Loucy (cell line): ENCODE measurements at regions not wholly inside any gene's neighbourhood (a gene's known extent, or its start where the extent isn't known, plus 50 kb on each side); places are given as distances from the start of the nearest gene placed in this dataset.

Experiments used
- H2AFZ ChIP-seq: fragments of 200-600 bp; sonication (generic); 2 replicates; pipeline ENCODE4 v1.6.0; 2016; ENCODE audit warnings: antibody characterized with exemption, mild to moderate bottlenecking, low read length, moderate library complexity
- H3F3A ChIP-seq: fragments of 200-600 bp; 2 replicates; pipeline ENCODE4 v1.6.0; 2016; ENCODE audit warnings: antibody characterized with exemption, low read depth, mild to moderate bottlenecking
- H3K27me3 ChIP-seq: fragments of 200-600 bp; sonication (generic); 2 replicates; pipeline ENCODE4 v1.6.1; 2014; ENCODE audit warnings: low read length, mild to moderate bottlenecking; ENCODE audit not compliant: insufficient read depth, poor library complexity, severe bottlenecking
- H3K36me3 ChIP-seq: fragments of 200-600 bp; sonication (generic); 2 replicates; pipeline ENCODE4 v1.6.1; 2016; ENCODE audit warnings: low read length; ENCODE audit not compliant: insufficient read depth
- H3K4me1 ChIP-seq: fragments of 200-600 bp; sonication (generic); 2 replicates; pipeline ENCODE4 v1.5.1; 2014; ENCODE audit warnings: low read length, mild to moderate bottlenecking; ENCODE audit not compliant: insufficient read depth, poor library complexity, severe bottlenecking
- H3K4me2 ChIP-seq: fragments of 200-600 bp; sonication (generic); 2 replicates; pipeline ENCODE4 v1.6.0; 2014; ENCODE audit warnings: antibody characterized with exemption, low read length, low read depth, mild to moderate bottlenecking; ENCODE audit not compliant: poor library complexity, severe bottlenecking
- H3K4me3 ChIP-seq: fragments of 200-600 bp; sonication (generic); 2 replicates; pipeline ENCODE4 v1.5.1; 2014; ENCODE audit warnings: low read length, mild to moderate bottlenecking, mixed read lengths; ENCODE audit not compliant: poor library complexity, severe bottlenecking
- H3K79me2 ChIP-seq: fragments of 200-600 bp; sonication (generic); 2 replicates; pipeline ENCODE4 v1.6.1; 2014; ENCODE audit warnings: low read length; ENCODE audit not compliant: insufficient read depth
- H3K9ac ChIP-seq: fragments of 200-600 bp; sonication (generic); 2 replicates; pipeline ENCODE4 v1.6.0; 2014; ENCODE audit warnings: mild to moderate bottlenecking, low read depth, low read length, moderate library complexity; ENCODE audit not compliant: poor library complexity, severe bottlenecking
- H3K9me2 ChIP-seq: fragments of 200-600 bp; sonication (generic); replicated peaks from 2 replicates; pipeline ENCODE4 v1.6.1; 2016; ENCODE audit warnings: low read depth, low read length, mixed read lengths
- H3K9me3 ChIP-seq: fragments of 200-600 bp; sonication (generic); 2 replicates; pipeline ENCODE4 v1.6.1; 2014; ENCODE audit warnings: mild to moderate bottlenecking, antibody characterized with exemption, low read length, low read depth; ENCODE audit not compliant: insufficient read depth
- H4K20me1 ChIP-seq: fragments of 200-600 bp; sonication (generic); 2 replicates; pipeline ENCODE4 v1.6.0; 2014; ENCODE audit warnings: antibody characterized with exemption, low read length, mild to moderate bottlenecking; ENCODE audit not compliant: insufficient read depth, poor library complexity, severe bottlenecking
- CTCF ChIP-seq: fragments of 200-600 bp; sonication (generic); conservative IDR thresholded peaks from 2 replicates; pipeline ENCODE4 v1.5.1; 2014; ENCODE audit warnings: mild to moderate bottlenecking, antibody characterized with exemption, low read length
- EZH2phosphoT487 ChIP-seq: fragments of 200-600 bp; IDR thresholded peaks from 2 replicates; pipeline ENCODE4 v1.6.1; 2018; ENCODE audit warnings: antibody characterized with exemption, mild to moderate bottlenecking, moderate library complexity, borderline replicate concordance

DNA sequence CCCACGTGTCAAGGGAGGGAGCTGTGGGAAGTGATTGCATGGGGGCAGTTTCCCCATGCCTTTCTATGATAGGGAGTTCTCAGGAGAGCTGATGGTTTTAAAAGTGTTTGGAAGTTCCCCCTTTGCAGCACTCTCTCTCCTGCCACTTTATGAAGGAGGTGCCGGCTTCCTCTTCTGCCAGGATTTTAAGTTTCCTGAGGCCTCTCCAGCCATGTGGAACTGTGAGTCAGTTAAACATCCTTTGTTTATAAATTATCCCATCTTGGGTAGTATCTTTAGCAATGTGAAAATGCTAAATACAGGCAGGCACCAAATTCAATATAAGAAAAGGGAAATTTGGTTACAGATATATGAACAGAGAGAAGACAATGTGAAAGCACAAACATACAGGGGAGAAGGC lies 96.4 kb upstream of the EPHA7 start:
- Histone ChIP-seq H2AFZ (no peak overlapping the region), H3K9me2 (no peaks in the 10 kb centered on the region), H3K4me3 (no peak overlapping the region), H3K79me2 (no peaks in the 10 kb centered on the region), H4K20me1 (no peaks in the 10 kb centered on the region), H3F3A (no peaks in the 10 kb centered on the region), H3K9ac (no peak overlapping the region), H3K27me3 (no peaks in the 10 kb centered on the region), H3K36me3 (no peaks in the 10 kb centered on the region), H3K4me2 (no peak overlapping the region), H3K9me3 (no peaks in the 10 kb centered on the region), H3K4me1 (no peaks in the 10 kb centered on the region)
- TF ChIP-seq EZH2phosphoT487: no peak
- no peak for TF ChIP-seq CTCF

DNA sequence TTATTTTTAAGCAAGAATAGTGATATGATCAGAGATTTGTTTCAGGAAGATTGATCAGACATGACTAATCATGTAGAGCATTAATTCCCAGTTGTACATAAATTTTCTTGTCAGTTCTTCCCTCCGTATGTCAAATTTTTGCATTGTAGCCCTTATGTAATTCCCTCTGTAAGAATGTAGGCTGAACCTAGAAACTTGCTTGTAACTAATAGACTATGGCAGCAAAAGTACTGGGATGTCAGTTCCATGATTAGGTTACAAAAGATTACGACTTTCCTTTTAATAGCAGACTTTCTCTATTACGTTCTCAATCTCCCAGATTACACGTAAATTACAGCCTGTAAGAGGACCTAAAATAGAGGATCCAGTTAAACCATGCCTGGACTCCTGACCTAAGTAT lies 79.4 kb upstream of the EPHA7 start:
- Histone ChIP-seq H3K9me3 (peaks cover 6% of the 10 kb centered on the region; the same call in 1 of the 2 replicates), H3K27me3 (no peaks in the 10 kb centered on the region), H3K4me1 (peaks cover 42% of the 10 kb centered on the region), H4K20me1 (no peaks in the 10 kb centered on the region), H3K79me2 (no peaks in the 10 kb centered on the region), H3K4me2 (no peak overlapping the region), H2AFZ (no peak overlapping the region), H3K9me2 (no peaks in the 10 kb centered on the region), H3K4me3 (no peak overlapping the region), H3F3A (0 out of 2 replicates have a peak, but pooled peaks cover 4% of the 10 kb centered on the region), H3K9ac (no peak overlapping the region), H3K36me3 (no peaks in the 10 kb centered on the region)
- TF ChIP-seq CTCF (no peak), EZH2phosphoT487 (no peak)

- Histone ChIP-seq H3K9me3 (no peaks in the 10 kb centered on the region), H3F3A (0 out of 2 replicates have a peak, but pooled peaks cover 4% of the 10 kb centered on the region), H3K36me3 (no peaks in the 10 kb centered on the region), H3K79me2 (no peaks in the 10 kb centered on the region), H3K4me2 (peak overlapping the region; percentile 65), H3K9ac (no peak overlapping the region), H3K4me1 (peaks cover 51% of the 10 kb centered on the region), H2AFZ (no peak overlapping the region), H3K9me2 (no peaks in the 10 kb centered on the region), H3K4me3 (peak overlapping the region; percentile 45), H3K27me3 (no peaks in the 10 kb centered on the region), H4K20me1 (no peaks in the 10 kb centered on the region)
- TF ChIP-seq EZH2phosphoT487 (no peak), CTCF (no peak)
Measured at GRCh38 chr6:93496548-93496947, 77.2 kb upstream of the EPHA7 start.
